Caco-2 (cell line): ENCODE measurements at regions not wholly inside any gene's neighbourhood (a gene's known extent, or its start where the extent isn't known, plus 50 kb on each side); places are given as distances from the start of the nearest gene placed in this dataset.

Experiments used
- BruUV-seq: library from RNA; stranded (reverse); fragments of 400-500 nt; replicated peaks from 2 replicates; lab custom pipeline; 2021; lab: Mats Ljungman, UMichigan
- CTCF ChIA-PET: fragments of 300-600 bp; sonication (Branson Sonifier 250); formaldehyde crosslinking; loops from one replicate; lab custom pipeline; 2022; ENCODE audit warnings: antibody characterized with exemption; lab: Charles Lee
- POLR2A ChIA-PET: fragments of 300-600 bp; sonication (Branson Sonifier 250); formaldehyde crosslinking; loops from one replicate; lab custom pipeline; 2022; ENCODE audit warnings: antibody characterized with exemption; lab: Charles Lee
- DNase-seq, 2 experiments: peaks; one replicate each; pipeline versions ENCODE4 v3.0.0 to v3.0.0-alpha.2; 2020 to 2022
- H3K27me3 ChIP-seq: replicated peaks from 2 replicates; pipeline ENCODE4 v1.6.0; 2011; ENCODE audit warnings: low read length; ENCODE audit not compliant: control insufficient read depth, insufficient read depth
- H3K36me3 ChIP-seq: 2 replicates; pipeline ENCODE4 v1.5.1; 2011; ENCODE audit warnings: low read length; ENCODE audit not compliant: control insufficient read depth, insufficient read depth
- H3K4me1 ChIP-seq: fragments of 250-450 bp; sonication (Bioruptor Pico); 2 replicates; pipeline ENCODE4 v1.5.1; 2020; ENCODE audit warnings: mild to moderate bottlenecking
- H3K4me3 ChIP-seq: 2 replicates; pipeline ENCODE4 v1.5.1; 2011; ENCODE audit warnings: low read depth, mild to moderate bottlenecking, control low read depth, low read length
- H3K9me3 ChIP-seq: fragments of 250-450 bp; sonication (Bioruptor Pico); 2 replicates; pipeline ENCODE4 v1.5.1; 2020; ENCODE audit warnings: mild to moderate bottlenecking, moderate library complexity
- H3K27ac Mint-ChIP-seq: one replicate; pipeline ENCODE4 v1.8.0; 2022; ENCODE audit warnings: mixed read lengths; ENCODE audit not compliant: unreplicated experiment
- H3K27me3 Mint-ChIP-seq: one replicate; pipeline ENCODE4 v1.8.0; 2022; ENCODE audit warnings: mixed read lengths; ENCODE audit not compliant: insufficient read depth, unreplicated experiment
- H3K36me3 Mint-ChIP-seq: one replicate; pipeline ENCODE4 v1.8.0; 2022; ENCODE audit warnings: mild to moderate bottlenecking, mixed read lengths; ENCODE audit not compliant: insufficient read depth, unreplicated experiment
- H3K4me1 Mint-ChIP-seq: one replicate; pipeline ENCODE4 v1.8.0; 2022; ENCODE audit warnings: low read depth, mixed read lengths; ENCODE audit not compliant: unreplicated experiment
- H3K4me3 Mint-ChIP-seq: one replicate; pipeline ENCODE4 v1.8.0; 2022; ENCODE audit warnings: mild to moderate bottlenecking, moderate library complexity, mixed read lengths; ENCODE audit not compliant: unreplicated experiment
- H3K9me3 Mint-ChIP-seq: one replicate; pipeline ENCODE4 v1.8.0; 2022; ENCODE audit warnings: mixed read lengths; ENCODE audit not compliant: unreplicated experiment
- CTCF ChIP-seq, 2 experiments: fragments of 200-600 bp in 1 of 2; IDR thresholded peaks; 1 replicate in 1 of 2; 2 replicates in 1 of 2; pipeline versions ENCODE4 v1.5.1 to v1.8.0; 2011 to 2022; ENCODE audit warnings: antibody characterized with exemption in 1 of 2, control low read depth in 1 of 2, inconsistent platforms in 1 of 2, low read depth in 1 of 2, low read length in 1 of 2, mild to moderate bottlenecking in 1 of 2, moderate library complexity in 1 of 2; ENCODE audit not compliant: insufficient read depth in 1 of 2, severe bottlenecking in 1 of 2, unreplicated experiment in 1 of 2
- intact Hi-C: fragments of 100-400 bp; cut with micrococcal nuclease; formaldehyde crosslinking; loops from one replicate; pipeline ENCODE4 v1.10.0; 2022; ENCODE audit not compliant: unreplicated experiment

DNA sequence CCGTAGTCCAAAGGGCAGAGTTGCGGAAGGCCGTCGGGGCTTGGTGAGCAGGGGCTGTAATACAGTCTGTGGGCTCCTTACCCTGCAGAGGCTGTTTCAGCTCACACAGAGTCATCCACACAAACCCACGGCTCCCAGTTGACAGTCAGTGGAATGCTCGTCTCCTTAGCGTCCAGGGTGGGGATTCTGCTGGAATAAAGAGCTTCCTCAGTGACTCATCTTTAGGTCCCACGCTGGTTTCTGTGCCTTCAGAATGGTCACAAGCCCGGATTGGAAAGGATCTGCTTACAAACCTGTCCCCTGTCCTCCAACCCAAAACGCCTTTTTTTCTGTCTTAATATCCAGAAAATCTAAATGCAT is 201.3 kb upstream of the TPM1 start:
- ChIA-PET POLR2A (no interaction called here), CTCF (no interaction called here)
- no peaks in the 10 kb centered on the region for H3K27me3 Mint-ChIP-seq
- H3K36me3 ChIP-seq = peaks cover 1% of the 10 kb centered on the region
- H3K4me3 Mint-ChIP-seq = no peak overlapping the region
- H3K36me3 Mint-ChIP-seq = peaks cover 60% of the 10 kb centered on the region
- H3K4me1 ChIP-seq = peaks cover 15% of the 10 kb centered on the region
- no peak for TF ChIP-seq CTCF (IDR thresholded peaks at IDR 0.05; ENCODE audit: insufficient read depth in 1 of 2, low read depth in 1 of 2, low read length in 1 of 2, severe bottlenecking in 1 of 2, unreplicated experiment in 1 of 2)
- H3K27ac Mint-ChIP-seq = no peak overlapping the region
- peaks cover 19% of the 10 kb centered on the region for H3K4me1 Mint-ChIP-seq
- no peak for DNase-seq
- H3K9me3 Mint-ChIP-seq = peaks cover 9% of the 10 kb centered on the region
- intact Hi-C loops = loop anchor here (10.0 kb wide), 1 partner anchor 254 kb away; no protein-coding TSS in a partner anchor
- BruUV-seq = no TSS peak
- H3K27me3 ChIP-seq = no peaks in the 10 kb centered on the region
- no peak overlapping the region for H3K4me3 ChIP-seq
- no peaks in the 10 kb centered on the region for H3K9me3 ChIP-seq

- Histone ChIP-seq H3K36me3 (peaks cover 1% of the 10 kb centered on the region), H3K9me3 (no peaks in the 10 kb centered on the region), H3K4me3 (no peak overlapping the region), H3K4me1 (peaks cover 15% of the 10 kb centered on the region), H3K27me3 (no peaks in the 10 kb centered on the region)
- POLR2A ChIA-PET = no interaction called here
- Mint-ChIP-seq H3K36me3 (peaks cover 64% of the 10 kb centered on the region), H3K27me3 (no peaks in the 10 kb centered on the region), H3K4me3 (no peak overlapping the region), H3K9me3 (peaks cover 13% of the 10 kb centered on the region), H3K4me1 (peaks cover 23% of the 10 kb centered on the region), H3K27ac (no peak overlapping the region)
- intact Hi-C loops = loop anchor here (10.0 kb wide), 1 partner anchor 253 kb away; no protein-coding TSS in a partner anchor
- no TSS peak for BruUV-seq
- CTCF ChIA-PET = no interaction called here
- no peak for TF ChIP-seq CTCF (IDR thresholded peaks at IDR 0.05; ENCODE audit: insufficient read depth in 1 of 2, low read depth in 1 of 2, low read length in 1 of 2, severe bottlenecking in 1 of 2, unreplicated experiment in 1 of 2)
- no peak for DNase-seq
These were observed 200.5 kb upstream of the TPM1 start for GRCh38 chr15:62841891-62842559.

- Mint-ChIP-seq H3K27ac (no peak overlapping the region), H3K9me3 (peaks cover 19% of the 10 kb centered on the region), H3K4me3 (no peak overlapping the region), H3K4me1 (peaks cover 29% of the 10 kb centered on the region), H3K36me3 (peaks cover 67% of the 10 kb centered on the region), H3K27me3 (no peaks in the 10 kb centered on the region)
- intact Hi-C loops = loop anchor here (10.0 kb wide), 1 partner anchor 251 kb away; no protein-coding TSS in a partner anchor
- H3K36me3 ChIP-seq = peaks cover 1% of the 10 kb centered on the region
- CTCF ChIA-PET = no interaction called here
- no peak overlapping the region for H3K4me3 ChIP-seq
- H3K27me3 ChIP-seq = no peaks in the 10 kb centered on the region
- H3K9me3 ChIP-seq = no peaks in the 10 kb centered on the region
- POLR2A ChIA-PET = no interaction called here
- TF ChIP-seq CTCF (IDR thresholded peaks at IDR 0.05; ENCODE audit: insufficient read depth in 1 of 2, low read depth in 1 of 2, low read length in 1 of 2, severe bottlenecking in 1 of 2, unreplicated experiment in 1 of 2) = no peak
- BruUV-seq = no TSS peak
- no peak for DNase-seq
- peaks cover 21% of the 10 kb centered on the region for H3K4me1 ChIP-seq
These were observed 199.2 kb upstream of the TPM1 start for GRCh38 chr15:62843311-62843710.
